OCI-LY1 (cell line): ENCODE measurements at regions not wholly inside any gene's neighbourhood (a gene's known extent, or its start where the extent isn't known, plus 50 kb on each side); places are given as distances from the start of the nearest gene placed in this dataset.

Experiments used
- EZH2 ChIP-seq: fragments of 200-600 bp; sonication (generic), shearing (Covaris generic); IDR thresholded peaks from 2 replicates; pipeline ENCODE4 v1.8.0; 2017; ENCODE audit warnings: borderline replicate concordance, mixed run types, mild to moderate bottlenecking, antibody characterized with exemption, low read length, moderate library complexity, mixed read lengths
- TF ChIP-seq, protein P1 (sequence below): fragments of 200-600 bp; sonication (generic), shearing (Covaris generic); IDR thresholded peaks from 2 replicates; pipeline ENCODE4 v1.5.1; 2017; ENCODE audit warnings: mild to moderate bottlenecking, antibody characterized with exemption, low read length, moderate library complexity, mixed read lengths

DNA sequence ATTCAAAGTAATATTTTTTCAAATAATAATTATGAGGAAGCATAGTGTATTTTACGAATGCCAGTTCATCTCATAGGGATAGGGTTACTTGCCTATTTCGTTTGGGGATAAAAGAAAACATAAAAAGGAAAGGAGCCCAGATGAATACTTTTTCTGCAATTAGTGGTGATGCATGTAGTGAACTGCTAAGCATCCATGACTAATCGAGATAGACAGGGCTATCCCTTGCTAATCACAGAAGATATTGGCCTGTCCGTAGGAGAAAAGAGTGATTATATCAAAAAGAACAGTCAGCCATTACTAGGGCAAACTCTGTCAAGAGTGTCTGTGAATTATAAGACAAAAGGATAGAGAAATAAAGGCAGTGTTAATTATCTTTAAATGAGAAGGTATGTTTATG lies 746.1 kb downstream of the C4orf33 start:
- TF ChIP-seq, protein P1, sequence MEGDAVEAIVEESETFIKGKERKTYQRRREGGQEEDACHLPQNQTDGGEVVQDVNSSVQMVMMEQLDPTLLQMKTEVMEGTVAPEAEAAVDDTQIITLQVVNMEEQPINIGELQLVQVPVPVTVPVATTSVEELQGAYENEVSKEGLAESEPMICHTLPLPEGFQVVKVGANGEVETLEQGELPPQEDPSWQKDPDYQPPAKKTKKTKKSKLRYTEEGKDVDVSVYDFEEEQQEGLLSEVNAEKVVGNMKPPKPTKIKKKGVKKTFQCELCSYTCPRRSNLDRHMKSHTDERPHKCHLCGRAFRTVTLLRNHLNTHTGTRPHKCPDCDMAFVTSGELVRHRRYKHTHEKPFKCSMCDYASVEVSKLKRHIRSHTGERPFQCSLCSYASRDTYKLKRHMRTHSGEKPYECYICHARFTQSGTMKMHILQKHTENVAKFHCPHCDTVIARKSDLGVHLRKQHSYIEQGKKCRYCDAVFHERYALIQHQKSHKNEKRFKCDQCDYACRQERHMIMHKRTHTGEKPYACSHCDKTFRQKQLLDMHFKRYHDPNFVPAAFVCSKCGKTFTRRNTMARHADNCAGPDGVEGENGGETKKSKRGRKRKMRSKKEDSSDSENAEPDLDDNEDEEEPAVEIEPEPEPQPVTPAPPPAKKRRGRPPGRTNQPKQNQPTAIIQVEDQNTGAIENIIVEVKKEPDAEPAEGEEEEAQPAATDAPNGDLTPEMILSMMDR: no peak
- no peak for TF ChIP-seq EZH2
